Keratinocyte (primary cell): ENCODE measurements at regions not wholly inside any gene's neighbourhood (a gene's known extent, or its start where the extent isn't known, plus 50 kb on each side); places are given as distances from the start of the nearest gene placed in this dataset.
"Not testable (repeated sequence)": the region's sequence is repeated elsewhere in the genome, so short reads cannot be mapped to it uniquely, and the experiment has no call there.

ENCODE experiments used
- DNase-seq: peaks from one replicate; pipeline ENCODE4 v3.0.0-alpha.2; 2011; ENCODE audit warnings: low read depth, missing footprints, low spot score
- FAIRE-seq: peaks from 2 replicates; lab custom pipeline; 2011; peaks lifted over from hg19 to GRCh38; lab: Jason Lieb, UNC
- H2AFZ ChIP-seq: 2 replicates; pipeline ENCODE4 v1.6.0; 2012; ENCODE audit warnings: low read length, control low read depth, inconsistent platforms; ENCODE audit not compliant: control insufficient read depth
- H3K27ac ChIP-seq: 2 replicates; pipeline ENCODE4 v1.5.1; 2011; ENCODE audit warnings: low read length; ENCODE audit not compliant: control insufficient read depth, insufficient read depth
- H3K27me3 ChIP-seq: 3 replicates; pipeline ENCODE4 v1.6.0; 2011; ENCODE audit warnings: low read length; ENCODE audit not compliant: control insufficient read depth, insufficient read depth; ENCODE audit errors: extremely low read depth
- H3K36me3 ChIP-seq, 2 experiments: 2 replicates in 1 of 2; 3 replicates in 1 of 2; pipeline ENCODE4 v1.5.1; 2011; ENCODE audit warnings: low read length in 2 of 2, mild to moderate bottlenecking in 1 of 2; ENCODE audit not compliant: control insufficient read depth in 2 of 2, insufficient read depth in 2 of 2; ENCODE audit errors: extremely low read depth in 1 of 2
- H3K4me1 ChIP-seq: 3 replicates; pipeline ENCODE4 v1.5.1; 2011; ENCODE audit warnings: low read length; ENCODE audit not compliant: control insufficient read depth, insufficient read depth; ENCODE audit errors: extremely low read depth
- H3K4me2 ChIP-seq: 3 replicates; pipeline ENCODE4 v1.6.0; 2011; ENCODE audit warnings: low read depth, low read length; ENCODE audit not compliant: control insufficient read depth, insufficient read depth; ENCODE audit errors: extremely low read depth
- H3K4me3 ChIP-seq, 3 experiments: fragments of 200-600 bp in 1 of 3; sonication (generic) in 1 of 3; 2 replicates in 2 of 3; 3 replicates in 1 of 3; pipeline ENCODE4 v1.5.1; 2011 to 2016; ENCODE audit warnings: low read length in 3 of 3, mild to moderate bottlenecking in 3 of 3, control low read depth in 2 of 3, inconsistent platforms in 1 of 3, low read depth in 1 of 3, mixed read lengths in 1 of 3, mixed run types in 1 of 3, moderate library complexity in 1 of 3; ENCODE audit not compliant: control insufficient read depth in 2 of 3, insufficient read depth in 2 of 3; ENCODE audit errors: extremely low read depth in 1 of 3
- H3K79me2 ChIP-seq: 2 replicates; pipeline ENCODE4 v1.6.0; 2012; ENCODE audit warnings: low read length; ENCODE audit not compliant: control insufficient read depth, insufficient read depth
- H3K9ac ChIP-seq: 3 replicates; pipeline ENCODE4 v1.6.0; 2011; ENCODE audit warnings: low read length; ENCODE audit not compliant: control insufficient read depth, insufficient read depth; ENCODE audit errors: extremely low read depth
- H3K9me1 ChIP-seq: 3 replicates; pipeline ENCODE4 v1.6.0; 2011; ENCODE audit warnings: low read length; ENCODE audit not compliant: control insufficient read depth, insufficient read depth; ENCODE audit errors: extremely low read depth
- H3K9me3 ChIP-seq: 2 replicates; pipeline ENCODE4 v1.5.1; 2012; ENCODE audit warnings: low read depth, low read length; ENCODE audit not compliant: control insufficient read depth
- H4K20me1 ChIP-seq: 3 replicates; pipeline ENCODE4 v1.6.0; 2011; ENCODE audit warnings: low read length; ENCODE audit not compliant: control insufficient read depth, insufficient read depth; ENCODE audit errors: extremely low read depth
- EZH2 ChIP-seq: IDR thresholded peaks from one replicate; pipeline ENCODE4 v1.6.1; 2012; ENCODE audit warnings: inconsistent platforms, mild to moderate bottlenecking, low read length, moderate library complexity
- dilution Hi-C: fragments of 300-500 bp; cut with MboI; formaldehyde crosslinking; loops from one replicate; pipeline ENCODE4 v1.7.0; 2020; ENCODE audit warnings: low sequenced_read_pairs; ENCODE audit not compliant: extremely low pct_ligation_motif_present
- TF ChIP-seq, protein P1 (sequence below), 3 experiments: IDR thresholded peaks in 1 of 3; conservative IDR thresholded peaks in 1 of 3; optimal IDR thresholded peaks in 1 of 3; 2 replicates in 2 of 3; 3 replicates in 1 of 3; pipeline versions ENCODE3 to v1.5.1; 2011; ENCODE audit warnings: low read length in 3 of 3, mild to moderate bottlenecking in 3 of 3, moderate library complexity in 2 of 3, control low read depth in 1 of 3, inconsistent platforms in 1 of 3; ENCODE audit not compliant: insufficient read depth in 2 of 3; ENCODE audit errors: extremely low read depth in 1 of 3

- H3K9me3 ChIP-seq = no peaks in the 10 kb centered on the region
- H3K9me1 ChIP-seq = no peaks in the 10 kb centered on the region
- H3K4me2 ChIP-seq = no peak overlapping the region
- H3K36me3 ChIP-seq = no peaks in the 10 kb centered on the region
- H4K20me1 ChIP-seq = no peaks in the 10 kb centered on the region
- H2AFZ ChIP-seq = no peak overlapping the region
- H3K27ac ChIP-seq = no peak overlapping the region
- no peaks in the 10 kb centered on the region for H3K4me1 ChIP-seq
- H3K4me3 ChIP-seq = no peak overlapping the region
- H3K9ac ChIP-seq = no peak overlapping the region
- DNase-seq (no peak), FAIRE-seq (no peak)
- no peaks in the 10 kb centered on the region for H3K27me3 ChIP-seq
- dilution Hi-C loops = no loop called here
- H3K79me2 ChIP-seq = no peaks in the 10 kb centered on the region
- TF ChIP-seq EZH2 = no peak
- TF ChIP-seq, protein P1, sequence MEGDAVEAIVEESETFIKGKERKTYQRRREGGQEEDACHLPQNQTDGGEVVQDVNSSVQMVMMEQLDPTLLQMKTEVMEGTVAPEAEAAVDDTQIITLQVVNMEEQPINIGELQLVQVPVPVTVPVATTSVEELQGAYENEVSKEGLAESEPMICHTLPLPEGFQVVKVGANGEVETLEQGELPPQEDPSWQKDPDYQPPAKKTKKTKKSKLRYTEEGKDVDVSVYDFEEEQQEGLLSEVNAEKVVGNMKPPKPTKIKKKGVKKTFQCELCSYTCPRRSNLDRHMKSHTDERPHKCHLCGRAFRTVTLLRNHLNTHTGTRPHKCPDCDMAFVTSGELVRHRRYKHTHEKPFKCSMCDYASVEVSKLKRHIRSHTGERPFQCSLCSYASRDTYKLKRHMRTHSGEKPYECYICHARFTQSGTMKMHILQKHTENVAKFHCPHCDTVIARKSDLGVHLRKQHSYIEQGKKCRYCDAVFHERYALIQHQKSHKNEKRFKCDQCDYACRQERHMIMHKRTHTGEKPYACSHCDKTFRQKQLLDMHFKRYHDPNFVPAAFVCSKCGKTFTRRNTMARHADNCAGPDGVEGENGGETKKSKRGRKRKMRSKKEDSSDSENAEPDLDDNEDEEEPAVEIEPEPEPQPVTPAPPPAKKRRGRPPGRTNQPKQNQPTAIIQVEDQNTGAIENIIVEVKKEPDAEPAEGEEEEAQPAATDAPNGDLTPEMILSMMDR (optimal IDR thresholded peaks at IDR 0.05 in 1 of 3, IDR thresholded peaks at IDR 0.05 in 1 of 3, conservative IDR thresholded peaks at IDR 0.05 in 1 of 3; ENCODE audit: extremely low read depth in 1 of 3, insufficient read depth in 2 of 3, low read length in 3 of 3) = no peak
Observed at GRCh38 chr14:82811246-82811645, 1277.6 kb upstream of the SEL1L start.

GRCh38 chr14:82814339-82814738, 1280.7 kb upstream of the SEL1L start:
- H3K4me3 ChIP-seq, DNase-seq, H3K9me1 ChIP-seq, H3K9me3 ChIP-seq, dilution Hi-C loops, H3K36me3 ChIP-seq, H3K4me2 ChIP-seq, H3K27ac ChIP-seq, H2AFZ ChIP-seq, H3K27me3 ChIP-seq, H3K79me2 ChIP-seq, FAIRE-seq, H3K9ac ChIP-seq, H3K4me1 ChIP-seq, H4K20me1 ChIP-seq: not testable (repeated sequence)

GRCh38 chr14:82830596-82830995, 1296.9 kb upstream of the SEL1L start:
- H3K4me2 ChIP-seq = no peak overlapping the region
- H3K79me2 ChIP-seq = no peaks in the 10 kb centered on the region
- H3K4me1 ChIP-seq = no peaks in the 10 kb centered on the region
- H4K20me1 ChIP-seq = no peaks in the 10 kb centered on the region
- H3K9me3 ChIP-seq = no peaks in the 10 kb centered on the region
- dilution Hi-C loops = no loop called here
- no peak for FAIRE-seq
- TF ChIP-seq EZH2 = no peak
- TF ChIP-seq, protein P1 (optimal IDR thresholded peaks at IDR 0.05 in 1 of 3, IDR thresholded peaks at IDR 0.05 in 1 of 3, conservative IDR thresholded peaks at IDR 0.05 in 1 of 3; ENCODE audit: extremely low read depth in 1 of 3, insufficient read depth in 2 of 3, low read length in 3 of 3) = no peak
- DNase-seq = no peak
- no peak overlapping the region for H3K9ac ChIP-seq
- no peak overlapping the region for H3K4me3 ChIP-seq
- H3K27me3 ChIP-seq = no peaks in the 10 kb centered on the region
- H3K27ac ChIP-seq = no peak overlapping the region
- no peaks in the 10 kb centered on the region for H3K36me3 ChIP-seq
- no peaks in the 10 kb centered on the region for H3K9me1 ChIP-seq
- no peak overlapping the region for H2AFZ ChIP-seq
